Activated T-helper 1 cell treated with anti-CD3 and anti-CD28 coated beads, Interleukin-12 subunit alpha, Interleukin-12 subunit beta, Interleukin-2, Interleukin-4 antibody, amounts not matched to agents 30 ng/mL and 10 ng/mL and 1 ng/mL, durations not matched to agents 14 hours and 24 hours and 36 hours (primary cell): ENCODE measurements at regions not wholly inside any gene's neighbourhood (a gene's known extent, or its start where the extent isn't known, plus 50 kb on each side); places are given as distances from the start of the nearest gene placed in this dataset.

Experiments used
- DNase-seq: peaks from one replicate; pipeline ENCODE4 v3.0.0; 2021; ENCODE audit warnings: low spot score
- H3K27ac Mint-ChIP-seq: one replicate; pipeline ENCODE4 v1.8.0; 2021; ENCODE audit warnings: mild to moderate bottlenecking, mixed read lengths
- H3K27me3 Mint-ChIP-seq: one replicate; pipeline ENCODE4 v1.8.0; 2022; ENCODE audit warnings: mild to moderate bottlenecking, moderate library complexity, mixed read lengths; ENCODE audit not compliant: insufficient read depth
- H3K36me3 Mint-ChIP-seq: one replicate; pipeline ENCODE4 v1.8.0; 2021; ENCODE audit warnings: low read depth, mixed read lengths
- H3K4me1 Mint-ChIP-seq: one replicate; pipeline ENCODE4 v1.8.0; 2021; ENCODE audit warnings: low read depth, mixed read lengths
- H3K4me3 Mint-ChIP-seq: one replicate; pipeline ENCODE4 v1.8.0; 2021; ENCODE audit warnings: mild to moderate bottlenecking, moderate library complexity, mixed read lengths
- H3K9me3 Mint-ChIP-seq: one replicate; pipeline ENCODE4 v1.8.0; 2021; ENCODE audit warnings: mixed read lengths
- intact Hi-C: fragments of 100-400 bp; cut with micrococcal nuclease; formaldehyde crosslinking; loops from one replicate; pipeline ENCODE4 v1.15.1; 2024

GRCh38 chr10:130547368-130547767 is 411.2 kb downstream of the GLRX3 start:
- Mint-ChIP-seq H3K9me3 (no peaks in the 10 kb centered on the region), H3K36me3 (no peaks in the 10 kb centered on the region), H3K4me3 (no peak overlapping the region), H3K27me3 (no peaks in the 10 kb centered on the region), H3K4me1 (no peaks in the 10 kb centered on the region), H3K27ac (no peak overlapping the region)
- DNase-seq, result no peak
- intact Hi-C loops, result no loop called here

GRCh38 chr10:130550952-130551674 is 414.9 kb downstream of the GLRX3 start:
- DNase-seq, result no peak
- no peaks in the 10 kb centered on the region for H3K27me3 Mint-ChIP-seq
- intact Hi-C loops, result no loop called here
- H3K9me3 Mint-ChIP-seq, result no peaks in the 10 kb centered on the region
- no peak overlapping the region for H3K27ac Mint-ChIP-seq
- H3K4me1 Mint-ChIP-seq, result no peaks in the 10 kb centered on the region
- H3K4me3 Mint-ChIP-seq, result no peak overlapping the region
- H3K36me3 Mint-ChIP-seq, result no peaks in the 10 kb centered on the region

- Mint-ChIP-seq H3K4me1 (no peaks in the 10 kb centered on the region), H3K36me3 (no peaks in the 10 kb centered on the region), H3K4me3 (no peak overlapping the region), H3K27ac (no peak overlapping the region), H3K9me3 (no peaks in the 10 kb centered on the region), H3K27me3 (no peaks in the 10 kb centered on the region)
- no peak for DNase-seq
- intact Hi-C loops, result no loop called here
Observed at GRCh38 chr10:130551676-130552075, 415.5 kb downstream of the GLRX3 start.

GRCh38 chr10:130553826-130554225 is 417.6 kb downstream of the GLRX3 start:
- H3K9me3 Mint-ChIP-seq, result no peaks in the 10 kb centered on the region
- H3K27me3 Mint-ChIP-seq, result no peaks in the 10 kb centered on the region
- no peaks in the 10 kb centered on the region for H3K36me3 Mint-ChIP-seq
- no peak for DNase-seq
- H3K4me3 Mint-ChIP-seq, result no peak overlapping the region
- H3K4me1 Mint-ChIP-seq, result no peaks in the 10 kb centered on the region
- intact Hi-C loops, result no loop called here
- H3K27ac Mint-ChIP-seq, result no peak overlapping the region

- no peaks in the 10 kb centered on the region for H3K36me3 Mint-ChIP-seq
- H3K9me3 Mint-ChIP-seq, result no peaks in the 10 kb centered on the region
- intact Hi-C loops, result no loop called here
Observed at GRCh38 chr10:130554701-130555410, 418.7 kb downstream of the GLRX3 start.

GRCh38 chr10:130555411-130555750 is 419.2 kb downstream of the GLRX3 start:
- no peak for DNase-seq
- Mint-ChIP-seq H3K4me3 (no peak overlapping the region), H3K27me3 (no peaks in the 10 kb centered on the region), H3K36me3 (no peaks in the 10 kb centered on the region), H3K9me3 (no peaks in the 10 kb centered on the region), H3K4me1 (no peaks in the 10 kb centered on the region), H3K27ac (no peak overlapping the region)
- intact Hi-C loops, result no loop called here

More at GRCh38 chr10:130554701-130555410, 418.7 kb downstream of the GLRX3 start:
- Mint-ChIP-seq H3K27ac (no peak overlapping the region), H3K27me3 (no peaks in the 10 kb centered on the region), H3K4me1 (no peaks in the 10 kb centered on the region), H3K4me3 (no peak overlapping the region)
- no peak for DNase-seq

- Mint-ChIP-seq H3K27me3 (no peaks in the 10 kb centered on the region), H3K4me3 (no peak overlapping the region), H3K27ac (no peak overlapping the region), H3K4me1 (no peaks in the 10 kb centered on the region), H3K36me3 (no peaks in the 10 kb centered on the region), H3K9me3 (no peaks in the 10 kb centered on the region)
- DNase-seq, result no peak
- intact Hi-C loops, result no loop called here
Observed at GRCh38 chr10:130557181-130557845, 421.1 kb downstream of the GLRX3 start.

- no peak for DNase-seq
- H3K27ac Mint-ChIP-seq, result no peak overlapping the region
Observed at GRCh38 chr10:130558746-130559546, 422.8 kb downstream of the GLRX3 start.

GRCh38 chr10:130559547-130559880 is 423.3 kb downstream of the GLRX3 start:
- Mint-ChIP-seq H3K4me3 (no peak overlapping the region), H3K27me3 (no peaks in the 10 kb centered on the region), H3K9me3 (no peaks in the 10 kb centered on the region), H3K36me3 (no peaks in the 10 kb centered on the region), H3K27ac (no peak overlapping the region), H3K4me1 (no peaks in the 10 kb centered on the region)
- intact Hi-C loops, result no loop called here
- DNase-seq, result no peak

More at GRCh38 chr10:130558746-130559546, 422.8 kb downstream of the GLRX3 start:
- intact Hi-C loops, result no loop called here
- no peaks in the 10 kb centered on the region for H3K36me3 Mint-ChIP-seq
- H3K9me3 Mint-ChIP-seq, result no peaks in the 10 kb centered on the region
- H3K4me3 Mint-ChIP-seq, result no peak overlapping the region
- no peaks in the 10 kb centered on the region for H3K4me1 Mint-ChIP-seq
- H3K27me3 Mint-ChIP-seq, result no peaks in the 10 kb centered on the region

- H3K36me3 Mint-ChIP-seq, result no peaks in the 10 kb centered on the region
- H3K27me3 Mint-ChIP-seq, result no peaks in the 10 kb centered on the region
- no peak for DNase-seq
- no peak overlapping the region for H3K4me3 Mint-ChIP-seq
- H3K27ac Mint-ChIP-seq, result no peak overlapping the region
- H3K4me1 Mint-ChIP-seq, result no peaks in the 10 kb centered on the region
- H3K9me3 Mint-ChIP-seq, result no peaks in the 10 kb centered on the region
- intact Hi-C loops, result no loop called here
Observed at GRCh38 chr10:130560116-130560515, 423.9 kb downstream of the GLRX3 start.

- Mint-ChIP-seq H3K9me3 (no peaks in the 10 kb centered on the region), H3K36me3 (no peaks in the 10 kb centered on the region), H3K4me3 (no peak overlapping the region), H3K27me3 (no peaks in the 10 kb centered on the region), H3K4me1 (no peaks in the 10 kb centered on the region), H3K27ac (no peak overlapping the region)
- intact Hi-C loops, result no loop called here
- DNase-seq, result no peak
Observed at GRCh38 chr10:130560573-130560972, 424.4 kb downstream of the GLRX3 start.

GRCh38 chr10:130561681-130562080 is 425.5 kb downstream of the GLRX3 start:
- no peak overlapping the region for H3K27ac Mint-ChIP-seq

GRCh38 chr10:130567011-130567410 is 430.8 kb downstream of the GLRX3 start:
- intact Hi-C loops, result no loop called here
- H3K27ac Mint-ChIP-seq, result no peak overlapping the region

More at GRCh38 chr10:130561681-130562080, 425.5 kb downstream of the GLRX3 start:
- Mint-ChIP-seq H3K9me3 (no peaks in the 10 kb centered on the region), H3K4me1 (no peaks in the 10 kb centered on the region), H3K4me3 (no peak overlapping the region), H3K36me3 (no peaks in the 10 kb centered on the region), H3K27me3 (no peaks in the 10 kb centered on the region)
- DNase-seq, result no peak
- intact Hi-C loops, result no loop called here

More at GRCh38 chr10:130567011-130567410, 430.8 kb downstream of the GLRX3 start:
- Mint-ChIP-seq H3K9me3 (no peaks in the 10 kb centered on the region), H3K36me3 (no peaks in the 10 kb centered on the region), H3K27me3 (no peaks in the 10 kb centered on the region), H3K4me1 (no peaks in the 10 kb centered on the region), H3K4me3 (no peak overlapping the region)
- DNase-seq, result no peak
